HCT116 (cell line): ENCODE measurements at regions not wholly inside any gene's neighbourhood (a gene's known extent, or its start where the extent isn't known, plus 50 kb on each side); places are given as distances from the start of the nearest gene placed in this dataset.

Source experiments
- ATF3 ChIP-seq: IDR thresholded peaks from 2 replicates; pipeline ENCODE4 v1.6.1; 2012
- CEBPB ChIP-seq: IDR thresholded peaks from 2 replicates; pipeline ENCODE4 v1.6.1; 2012; ENCODE audit warnings: low read depth
- CTCF ChIP-seq, 3 experiments: fragments of 200-600 bp in 1 of 3; sonication (generic) in 1 of 3; IDR thresholded peaks in 2 of 3; conservative IDR thresholded peaks in 1 of 3; 2 replicates each; pipeline ENCODE4 v1.5.1; 2012 to 2017; ENCODE audit warnings: low read depth in 2 of 3, low read length in 2 of 3, antibody characterized with exemption in 1 of 3, borderline replicate concordance in 1 of 3, control low read depth in 1 of 3, mild to moderate bottlenecking in 1 of 3, mixed read lengths in 1 of 3, mixed run types in 1 of 3, moderate library complexity in 1 of 3; ENCODE audit not compliant: insufficient read depth in 1 of 3
- EGR1 ChIP-seq: IDR thresholded peaks from 2 replicates; pipeline ENCODE4 v1.6.1; 2012; ENCODE audit warnings: low read depth
- EZH2 ChIP-seq: fragments of 200-600 bp; sonication (generic); IDR thresholded peaks from 2 replicates; pipeline ENCODE4 v1.6.1; 2017; ENCODE audit warnings: antibody characterized with exemption, mixed run types
- FOSL1 ChIP-seq: IDR thresholded peaks from 2 replicates; pipeline ENCODE4 v1.6.1; 2012; ENCODE audit warnings: low read depth
- MAX ChIP-seq: IDR thresholded peaks from 2 replicates; pipeline ENCODE4 v1.6.1; 2012
- POLR2A ChIP-seq: IDR thresholded peaks from 2 replicates; pipeline ENCODE4 v1.7.0; 2011; ENCODE audit warnings: borderline replicate concordance; ENCODE audit not compliant: insufficient read depth, insufficient read length; ENCODE audit errors: extremely low read depth
- POLR2AphosphoS5 ChIP-seq: IDR thresholded peaks from 2 replicates; pipeline ENCODE4 v1.6.1; 2011; ENCODE audit warnings: mild to moderate bottlenecking, low read depth, low read length, moderate library complexity
- SIN3A ChIP-seq: IDR thresholded peaks from 2 replicates; pipeline ENCODE4 v1.6.1; 2012; ENCODE audit warnings: low read depth
- SP1 ChIP-seq: IDR thresholded peaks from 2 replicates; pipeline ENCODE4 v1.6.1; 2012; ENCODE audit warnings: low read depth
- SRF ChIP-seq: IDR thresholded peaks from 2 replicates; pipeline ENCODE4 v1.6.1; 2012; ENCODE audit warnings: low read depth
- TCF7L2 ChIP-seq: IDR thresholded peaks from 2 replicates; pipeline ENCODE4 v1.7.0; 2011; ENCODE audit warnings: borderline replicate concordance, inconsistent platforms; ENCODE audit not compliant: insufficient read depth, insufficient read length; ENCODE audit errors: extremely low read depth
- YY1 ChIP-seq: IDR thresholded peaks from 2 replicates; pipeline ENCODE4 v1.6.1; 2011; ENCODE audit warnings: low read length, low read depth, moderate library complexity, mild to moderate bottlenecking; ENCODE audit not compliant: insufficient replicate concordance; ENCODE audit errors: extremely low read depth

GRCh38 chr7:41334071-41334862, 368.6 kb downstream of the INHBA start:
- TF ChIP-seq CTCF (IDR thresholded peaks at IDR 0.05 in 2 of 3, conservative IDR thresholded peaks at IDR 0.05 in 1 of 3; ENCODE audit: borderline replicate concordance in 1 of 3, insufficient read depth in 1 of 3, low read depth in 2 of 3, low read length in 2 of 3) (no peak), CEBPB (no peak), POLR2A (no peak), FOSL1 (no peak), ATF3 (no peak), SP1 (no peak), TCF7L2 (no peak), SRF (no peak), EZH2 (no peak), MAX (no peak), YY1 (no peak), EGR1 (no peak), SIN3A (no peak), POLR2AphosphoS5 (no peak)
